GM12878 (cell line): ENCODE measurements at regions not wholly inside any gene's neighbourhood (a gene's known extent, or its start where the extent isn't known, plus 50 kb on each side); places are given as distances from the start of the nearest gene placed in this dataset.

ENCODE experiments used
- ATAC-seq: fragments of 200-7000 bp; cut with Tn5 transposase; 3 replicates; pipeline ENCODE4 v1.9.1; 2020; ENCODE audit warnings: mild to moderate bottlenecking, moderate library complexity
- BruUV-seq: library from RNA; stranded (reverse); fragments of 400-500 nt; replicated peaks from 2 replicates; lab custom pipeline; 2021; lab: Mats Ljungman, UMichigan
- CTCF ChIA-PET: fragments of 300-600 bp; sonication (Branson Sonifier 250); formaldehyde crosslinking; extraction: SDS; loops from one replicate; lab custom pipeline; 2021; ENCODE audit warnings: inconsistent platforms; lab: Yijun Ruan, JAX
- POLR2A ChIA-PET: fragments of 350-600 bp; formaldehyde crosslinking; extraction: SDS; loops from one replicate; lab custom pipeline; 2021; ENCODE audit warnings: inconsistent platforms; lab: Charles Lee
- RAD21 ChIA-PET: fragments of 300-600 bp; sonication (Branson Sonifier 250); formaldehyde crosslinking; loops from one replicate; lab custom pipeline; 2023; ENCODE audit warnings: antibody characterized with exemption; ENCODE audit not compliant: unreplicated experiment; lab: Charles Lee
- SMC1A ChIA-PET: fragments of 300-600 bp; sonication (Branson Sonifier 250); formaldehyde crosslinking; loops from one replicate; lab custom pipeline; 2023; ENCODE audit not compliant: unreplicated experiment, uncharacterized antibody; lab: Charles Lee
- DNase-seq: peaks from one replicate; pipeline ENCODE4 v3.0.0-alpha.2; 2011; ENCODE audit warnings: low read depth, low spot score
- FAIRE-seq: peaks from 3 replicates; lab custom pipeline; 2011; peaks lifted over from hg19 to GRCh38; lab: Jason Lieb, UNC
- H2AFZ ChIP-seq: 2 replicates; pipeline ENCODE4 v1.6.0; 2011; ENCODE audit warnings: low read depth, low read length, control low read depth; ENCODE audit not compliant: control insufficient read depth
- H3K27ac ChIP-seq: 2 replicates; pipeline ENCODE4 v1.5.1; 2011; ENCODE audit warnings: control low read depth; ENCODE audit not compliant: control insufficient read depth, insufficient read depth
- H3K27me3 ChIP-seq, 2 experiments: replicated peaks in 1 of 2; 2 replicates each; pipeline versions ENCODE4 v1.6.0 to v1.6.1; 2011; ENCODE audit warnings: low read length in 1 of 2; ENCODE audit not compliant: control insufficient read depth in 2 of 2, insufficient read depth in 2 of 2
- H3K36me3 ChIP-seq, 2 experiments: 2 replicates each; pipeline ENCODE4 v1.5.1; 2011; ENCODE audit warnings: low read length in 1 of 2; ENCODE audit not compliant: control insufficient read depth in 2 of 2, insufficient read depth in 2 of 2
- H3K4me1 ChIP-seq: 2 replicates; pipeline ENCODE4 v1.6.1; 2011; ENCODE audit warnings: mild to moderate bottlenecking, low read length, moderate library complexity, mixed read lengths; ENCODE audit not compliant: control insufficient read depth, insufficient read depth
- H3K4me2 ChIP-seq: 2 replicates; pipeline ENCODE4 v1.6.0; 2011; ENCODE audit warnings: control low read depth; ENCODE audit not compliant: control insufficient read depth, insufficient read depth
- H3K4me3 ChIP-seq: fragments of 200-600 bp; sonication (generic); 2 replicates; pipeline ENCODE4 v1.5.1; 2016
- H3K79me2 ChIP-seq: 2 replicates; pipeline ENCODE4 v1.6.0; 2011; ENCODE audit warnings: low read length; ENCODE audit not compliant: control insufficient read depth, insufficient read depth
- H3K9ac ChIP-seq: 2 replicates; pipeline ENCODE4 v1.8.0; 2011; ENCODE audit warnings: low read length, control low read depth, mixed read lengths; ENCODE audit not compliant: control insufficient read depth, insufficient read depth
- H3K9me3 ChIP-seq: replicated peaks from 3 replicates; pipeline ENCODE4 v1.5.1; 2011; ENCODE audit warnings: mild to moderate bottlenecking, low read length; ENCODE audit not compliant: control insufficient read depth, insufficient read depth
- H4K20me1 ChIP-seq: 2 replicates; pipeline ENCODE4 v1.6.0; 2011; ENCODE audit not compliant: control insufficient read depth, insufficient read depth
- BRCA1 ChIP-seq: IDR thresholded peaks from 2 replicates; pipeline ENCODE4 v1.6.1; 2011; ENCODE audit warnings: low read depth, low read length, improper control_type of control experiment
- CBFB ChIP-seq: IDR thresholded peaks from 2 replicates; pipeline ENCODE4 v1.6.1; 2016; ENCODE audit warnings: antibody characterized with exemption, low read depth
- EED ChIP-seq: sonication (generic); IDR thresholded peaks from 2 replicates; pipeline ENCODE4 v1.6.1; 2016; ENCODE audit warnings: antibody characterized with exemption, low read depth
- EGR1 ChIP-seq, 2 experiments: IDR thresholded peaks; 1 replicate in 1 of 2; 2 replicates in 1 of 2; pipeline ENCODE4 v1.6.1; 2011 to 2012; ENCODE audit warnings: low read depth in 2 of 2, low read length in 2 of 2, borderline replicate concordance in 1 of 2, mild to moderate bottlenecking in 1 of 2, moderate library complexity in 1 of 2
- FOS ChIP-seq: IDR thresholded peaks from 3 replicates; pipeline ENCODE4 v1.6.1; 2011; ENCODE audit warnings: borderline replicate concordance; ENCODE audit not compliant: insufficient read length; ENCODE audit errors: extremely low read depth
- FOXK2 ChIP-seq: fragments of 450-650 bp; IDR thresholded peaks from 2 replicates; pipeline ENCODE4 v1.6.1; 2017; ENCODE audit warnings: mild to moderate bottlenecking, moderate library complexity
- HCFC1 ChIP-seq: fragments of 150-350 bp; IDR thresholded peaks from 2 replicates; pipeline ENCODE4 v1.6.1; 2014; ENCODE audit warnings: low read length
- IRF4 ChIP-seq: IDR thresholded peaks from 2 replicates; pipeline ENCODE4 v1.6.1; 2011; ENCODE audit warnings: low read depth, low read length
- JUNB ChIP-seq: IDR thresholded peaks from 2 replicates; pipeline ENCODE4 v1.6.1; 2016; ENCODE audit warnings: antibody characterized with exemption, mild to moderate bottlenecking
- NFXL1 ChIP-seq: fragments of 450-650 bp; IDR thresholded peaks from 2 replicates; pipeline ENCODE4 v1.6.1; 2017; ENCODE audit warnings: antibody characterized with exemption, mild to moderate bottlenecking, borderline replicate concordance
- PAX8 ChIP-seq: fragments of 450-650 bp; IDR thresholded peaks from 2 replicates; pipeline ENCODE4 v1.6.1; 2017; ENCODE audit warnings: mild to moderate bottlenecking, moderate library complexity
- POLR2AphosphoS2 ChIP-seq: IDR thresholded peaks from 2 replicates; pipeline ENCODE4 v1.6.1; 2011; ENCODE audit warnings: low read depth, mild to moderate bottlenecking, low read length, improper control_type of control experiment, moderate library complexity
- RCOR1 ChIP-seq: conservative IDR thresholded peaks from 2 replicates; pipeline ENCODE4 v1.6.1; 2012; ENCODE audit warnings: low read depth, low read length, improper control_type of control experiment
- RELA ChIP-seq: fragments of 450-650 bp; IDR thresholded peaks from 2 replicates; pipeline ENCODE4 v1.8.0; 2014; ENCODE audit warnings: borderline replicate concordance; ENCODE audit not compliant: partially characterized antibody
- SIN3A ChIP-seq: IDR thresholded peaks from 2 replicates; pipeline ENCODE4 v1.6.1; 2012; ENCODE audit warnings: low read depth, low read length, improper control_type of control experiment
- SP1 ChIP-seq: IDR thresholded peaks from one replicate; pipeline ENCODE4 v1.6.1; 2011; ENCODE audit warnings: low read depth, low read length
- SRF ChIP-seq, 2 experiments: IDR thresholded peaks; 2 replicates each; pipeline ENCODE4 v1.6.1; 2011; ENCODE audit warnings: low read depth in 2 of 2, low read length in 2 of 2, mild to moderate bottlenecking in 1 of 2, moderate library complexity in 1 of 2
- TARDBP ChIP-seq: IDR thresholded peaks from 2 replicates; pipeline ENCODE4 v1.6.1; 2016; ENCODE audit warnings: borderline replicate concordance
- ZBTB4 ChIP-seq: fragments of 450-650 bp; formaldehyde crosslinking; IDR thresholded peaks from 2 replicates; pipeline ENCODE4 v1.4.0; 2022; ENCODE audit warnings: mild to moderate bottlenecking, moderate library complexity
- ZNF207 ChIP-seq: fragments of 450-650 bp; IDR thresholded peaks from 2 replicates; pipeline ENCODE4 v1.6.1; 2014; ENCODE audit warnings: antibody characterized with exemption, mild to moderate bottlenecking, borderline replicate concordance
- WGBS: methylation state at CpG from one replicate; pipeline ENCODE4 v1.1.6; 2016; ENCODE audit warnings: low lambda C conversion rate; ENCODE audit not compliant: insufficient replicate concordance, insufficient coverage; ENCODE audit errors: missing lambda C conversion rate; 5-methylcytosine and 5-hydroxymethylcytosine counted together
- in situ Hi-C: fragments of 300-500 bp; cut with MboI; formaldehyde crosslinking; loops from 9 replicates; pipeline ENCODE4 v1.14.3; 2018; ENCODE audit warnings: mixed read lengths
- intact Hi-C: fragments of 100-400 bp; cut with micrococcal nuclease; formaldehyde crosslinking; loops from one replicate; pipeline ENCODE4 v1.14.2; 2022; ENCODE audit not compliant: unreplicated experiment

DNA sequence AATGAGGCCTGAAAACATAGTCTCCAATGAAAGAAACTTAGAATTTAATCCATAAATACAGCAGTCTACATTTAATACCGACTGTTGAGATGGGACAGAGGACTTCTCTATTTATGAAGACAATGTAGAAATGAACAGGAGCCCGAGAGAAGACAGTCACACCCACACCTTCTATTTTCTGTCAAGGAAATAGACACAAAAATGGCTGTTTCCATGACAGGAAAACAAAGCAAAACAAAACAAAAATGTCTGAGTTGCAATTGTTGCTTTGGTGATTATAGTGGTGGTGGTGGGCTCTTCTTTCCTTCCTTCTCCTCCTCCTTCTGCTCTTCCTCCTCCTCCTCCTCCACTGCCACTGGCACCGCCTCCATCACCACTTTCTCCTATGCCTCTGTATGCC lies 72.3 kb upstream of the CCDC68 start:
- no peak overlapping the region for H3K27ac ChIP-seq
- H3K4me2 ChIP-seq = no peak overlapping the region
- peak; percentile 47 for ATAC-seq
- no peak for TF ChIP-seq ZNF207
- TF ChIP-seq JUNB = no peak
- no peak for TF ChIP-seq CBFB
- TF ChIP-seq IRF4 = no peak
- no peak for TF ChIP-seq RELA
- TF ChIP-seq ZBTB4 (CRISPR knock-in tag) = no peak
- TF ChIP-seq NFXL1 = no peak
- TF ChIP-seq RCOR1 = no peak
- TF ChIP-seq FOS = no peak
- TF ChIP-seq PAX8 = no peak
- TF ChIP-seq EGR1 (IDR thresholded peaks at IDR 0.05; ENCODE audit: borderline replicate concordance in 1 of 2, low read depth in 2 of 2, low read length in 2 of 2) = no peak
- TF ChIP-seq TARDBP = no peak
- no peak for TF ChIP-seq POLR2AphosphoS2
- no peak for TF ChIP-seq BRCA1
- TF ChIP-seq FOXK2 = no peak
- TF ChIP-seq SP1 = no peak
- TF ChIP-seq SRF (IDR thresholded peaks at IDR 0.05; ENCODE audit: low read depth in 2 of 2, low read length in 2 of 2) = no peak
- TF ChIP-seq EED = no peak
- TF ChIP-seq SIN3A = no peak
- TF ChIP-seq HCFC1 = no peak
- DNase-seq = no peak
- ChIA-PET SMC1A (interaction anchor here (0.9 to 4.2 kb wide), 5 partner anchors 9 to 48 kb away, joined by 3 to 22 read pairs (median 4); no protein-coding TSS in a partner anchor), POLR2A (no interaction called here), CTCF (interaction anchor here (1.0 to 1.2 kb wide), 2 partner anchors 48 to 62 kb away, joined by 3 to 4 read pairs; no protein-coding TSS in a partner anchor), RAD21 (no interaction called here)
- in situ Hi-C loops = no loop called here
- WGBS = 32% methylated on average over 3 of the region's 3 CpGs
- no peaks in the 10 kb centered on the region for H3K79me2 ChIP-seq
- H3K4me3 ChIP-seq = no peak overlapping the region
- intact Hi-C loops = no loop called here
- H3K9me3 ChIP-seq = no peaks in the 10 kb centered on the region
- no peak overlapping the region; the same call in 1 of the 2 replicates for H2AFZ ChIP-seq
- H3K4me1 ChIP-seq = no peaks in the 10 kb centered on the region; the same call in 1 of the 2 replicates
- no peaks in the 10 kb centered on the region for H3K36me3 ChIP-seq
- BruUV-seq = no TSS peak
- H3K27me3 ChIP-seq = no peaks in the 10 kb centered on the region; a peak in 1 of 4 replicates
- FAIRE-seq = no peak
- no peaks in the 10 kb centered on the region for H4K20me1 ChIP-seq
- H3K9ac ChIP-seq = no peak overlapping the region
